CD4-positive, alpha-beta T cell treated with Interferon gamma for 1 hour (primary cell): ENCODE measurements at regions not wholly inside any gene's neighbourhood (a gene's known extent, or its start where the extent isn't known, plus 50 kb on each side); places are given as distances from the start of the nearest gene placed in this dataset.

Source experiments
- DNase-seq: peaks from one replicate; pipeline ENCODE4 v3.0.0-alpha.2; 2020

DNA sequence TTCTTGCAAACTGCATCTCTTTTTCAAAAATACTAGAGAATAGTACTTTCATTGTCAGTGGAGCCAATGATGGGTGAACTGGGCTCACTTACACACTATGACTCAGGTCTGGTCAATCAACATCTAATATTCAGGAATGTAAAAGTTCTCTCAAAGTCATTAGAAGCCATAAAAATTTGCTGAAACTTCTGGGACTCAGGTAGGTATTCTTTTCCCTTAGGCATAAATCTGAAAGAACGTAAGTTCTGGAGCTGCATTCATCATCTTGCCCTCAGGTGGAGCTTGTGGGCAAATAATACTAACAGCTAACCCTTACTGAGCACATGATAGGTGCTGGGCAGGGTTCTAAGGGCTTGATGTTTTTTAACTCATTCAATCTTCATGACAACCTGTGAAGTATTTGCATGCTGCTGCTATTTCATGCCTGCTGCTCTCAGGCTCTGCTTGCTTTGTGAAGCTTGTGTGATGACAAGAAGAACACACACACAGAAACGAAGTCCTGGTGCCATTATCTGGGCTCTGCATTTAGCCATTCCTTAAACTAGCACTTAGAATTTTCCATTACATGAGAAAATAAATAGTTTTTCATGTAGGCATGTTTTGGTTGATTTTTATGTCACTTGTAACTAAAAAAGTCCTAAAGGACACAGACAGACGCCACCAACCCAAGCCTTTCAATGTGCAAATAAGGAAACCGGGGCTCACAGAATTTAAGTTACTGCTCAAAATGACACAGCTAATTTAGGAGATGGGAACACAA is 394.2 kb upstream of the LYPLAL1 start:
- DNase-seq = no peak

- DNase-seq = no peak
Measured at GRCh38 chr1:218783131-218783530, 390.5 kb upstream of the LYPLAL1 start.

DNA sequence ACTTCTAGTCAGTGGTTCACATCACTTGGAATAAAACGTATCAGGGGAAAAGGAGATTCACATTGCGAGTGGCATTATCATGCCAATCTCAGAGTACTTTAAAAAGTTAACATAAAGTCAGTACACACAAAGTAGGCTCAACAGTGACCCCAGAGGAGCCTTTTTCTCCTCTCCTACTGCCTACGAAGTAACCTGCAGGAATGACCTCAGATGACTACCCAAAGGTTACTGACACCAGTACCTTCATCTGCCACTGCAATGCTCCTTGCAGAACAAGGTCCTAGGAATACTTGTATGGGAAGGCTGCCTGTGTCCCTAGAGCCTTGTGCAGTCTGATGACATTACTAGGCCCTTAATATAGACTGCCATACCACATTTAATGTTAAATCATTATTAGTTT is 389.8 kb upstream of the LYPLAL1 start:
- no peak for DNase-seq

DNA sequence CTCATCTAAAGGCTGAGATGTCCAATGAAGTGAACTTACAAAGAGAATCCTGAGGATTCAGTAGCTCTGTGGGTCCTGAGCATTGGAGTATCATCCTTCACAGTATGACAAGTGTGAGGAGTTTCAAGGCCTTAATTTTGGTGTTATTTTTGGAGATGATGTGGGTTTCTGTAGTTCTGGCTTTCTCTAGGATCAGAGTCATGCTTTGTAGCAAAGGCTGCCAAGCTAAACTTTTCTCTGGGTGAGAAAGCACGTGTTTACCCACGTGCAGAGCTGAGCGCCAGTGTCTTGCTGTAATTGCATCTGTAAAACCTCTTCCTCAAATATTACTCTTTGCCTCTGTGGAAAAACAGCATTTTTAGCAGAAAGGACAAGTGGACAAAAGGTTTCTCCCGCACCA is 387.8 kb upstream of the LYPLAL1 start:
- DNase-seq = no peak

GRCh38 chr1:218787826-218788225 is 385.9 kb upstream of the LYPLAL1 start:
- DNase-seq = no peak

DNA sequence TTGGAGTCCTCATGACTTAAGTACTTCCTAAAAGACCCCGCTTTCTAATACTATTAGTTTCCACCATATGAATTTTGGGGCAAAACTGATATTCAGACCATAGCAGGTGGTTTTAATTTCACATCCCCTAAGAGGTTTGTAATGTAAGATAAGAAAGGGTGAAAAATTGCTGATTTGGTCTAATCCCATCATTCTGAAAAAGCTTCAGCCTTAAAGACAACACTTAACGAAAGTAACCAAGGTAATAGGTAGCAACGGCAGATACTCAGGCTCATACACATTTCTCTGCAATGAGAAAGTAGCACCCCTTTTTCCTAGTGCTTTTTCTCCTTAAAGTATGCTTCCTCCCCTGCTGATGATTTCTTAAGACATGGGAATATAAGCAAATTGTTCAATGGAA is 376.9 kb upstream of the LYPLAL1 start:
- no peak for DNase-seq

GRCh38 chr1:218802799-218803198 is 370.9 kb upstream of the LYPLAL1 start:
- DNase-seq = no peak

DNA sequence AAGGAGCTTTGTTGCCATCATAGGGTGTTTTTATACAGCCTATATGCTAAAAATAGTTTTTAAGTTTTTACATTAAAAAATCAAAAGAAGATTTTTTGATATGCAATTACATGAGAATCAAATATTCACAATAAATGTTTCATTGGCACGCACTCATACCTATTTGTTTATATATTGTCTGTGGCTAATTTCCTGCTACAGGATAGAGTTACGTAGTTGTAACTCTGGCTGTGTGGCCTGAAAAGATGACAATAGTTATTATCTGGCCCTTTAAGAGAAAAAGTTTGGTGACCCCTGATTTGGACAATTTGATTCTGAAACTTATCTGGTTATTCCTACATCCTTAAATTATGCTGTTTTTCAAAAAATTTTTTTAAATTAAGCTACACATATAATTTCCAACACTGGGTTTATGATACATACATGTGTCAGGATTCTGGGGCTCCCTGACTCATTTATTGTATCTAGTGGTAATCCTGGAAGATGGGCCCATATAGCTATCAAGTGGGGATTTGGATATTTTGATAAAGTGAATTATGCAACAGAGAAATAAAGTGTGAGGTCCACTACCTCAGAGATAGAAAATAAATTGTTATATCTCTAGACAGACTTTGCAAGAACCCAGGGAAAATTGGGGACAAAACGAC is 370.2 kb upstream of the LYPLAL1 start:
- DNase-seq = no peak

GRCh38 chr1:218804014-218804785 is 369.5 kb upstream of the LYPLAL1 start:
- DNase-seq = no peak

DNA sequence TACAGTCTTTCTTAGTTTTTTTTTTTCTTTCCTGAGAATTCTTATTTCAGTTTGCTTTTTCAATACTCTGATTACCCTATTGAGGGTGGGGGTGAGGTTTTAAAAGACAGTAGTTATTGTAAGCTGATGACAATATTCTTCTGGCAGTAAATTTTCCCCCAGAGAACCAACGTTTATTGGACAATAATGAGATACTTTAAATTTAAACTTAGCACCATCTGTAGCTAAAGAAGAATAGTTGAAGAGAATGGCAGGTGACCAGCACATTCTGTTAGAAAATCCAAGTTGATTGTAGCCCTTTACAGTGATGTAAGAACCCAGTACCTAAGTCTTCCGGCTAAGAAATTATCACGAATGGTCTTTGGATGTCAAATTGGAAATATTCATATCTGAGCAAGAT is 364.6 kb upstream of the LYPLAL1 start:
- no peak for DNase-seq

DNA sequence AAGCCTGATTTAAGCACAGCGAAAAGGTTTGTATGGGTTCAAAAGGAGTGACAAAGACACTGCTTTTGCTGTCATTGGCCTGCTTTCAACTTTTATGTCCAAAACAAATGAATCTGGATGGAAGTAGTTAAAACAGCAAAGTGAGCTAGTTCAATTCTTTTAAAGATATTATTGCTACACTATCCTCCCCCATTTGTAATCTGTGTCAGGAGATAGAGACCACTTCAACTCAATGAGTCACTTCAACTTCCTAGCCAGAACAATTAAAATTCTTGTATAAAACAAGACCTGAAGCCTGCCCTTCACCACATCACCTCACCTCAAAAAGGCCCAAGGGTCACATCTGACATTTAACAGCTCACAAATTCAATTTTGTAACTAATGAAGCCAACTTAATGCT is 364.1 kb upstream of the LYPLAL1 start:
- no peak for DNase-seq

DNA sequence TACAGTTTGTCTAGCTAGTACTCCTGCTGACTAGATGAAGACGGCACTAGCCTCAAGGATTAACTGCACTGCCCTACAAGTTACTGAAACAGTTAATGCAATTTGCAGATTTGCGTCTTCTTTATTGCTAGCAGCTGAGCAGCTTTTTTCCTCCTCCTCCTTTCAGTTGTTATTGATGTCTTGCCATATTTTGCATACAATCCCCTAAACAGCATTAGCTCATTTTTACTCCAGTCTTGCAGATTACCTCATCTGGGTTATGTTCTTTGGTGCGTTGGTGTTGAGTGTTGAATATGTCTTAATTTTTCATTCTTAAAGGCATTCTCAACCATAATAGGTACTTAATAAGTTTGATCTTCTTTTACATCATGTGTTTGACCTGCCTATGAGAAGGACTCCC is 363.4 kb upstream of the LYPLAL1 start:
- DNase-seq = no peak

GRCh38 chr1:218811497-218811896 is 362.2 kb upstream of the LYPLAL1 start:
- no peak for DNase-seq

DNA sequence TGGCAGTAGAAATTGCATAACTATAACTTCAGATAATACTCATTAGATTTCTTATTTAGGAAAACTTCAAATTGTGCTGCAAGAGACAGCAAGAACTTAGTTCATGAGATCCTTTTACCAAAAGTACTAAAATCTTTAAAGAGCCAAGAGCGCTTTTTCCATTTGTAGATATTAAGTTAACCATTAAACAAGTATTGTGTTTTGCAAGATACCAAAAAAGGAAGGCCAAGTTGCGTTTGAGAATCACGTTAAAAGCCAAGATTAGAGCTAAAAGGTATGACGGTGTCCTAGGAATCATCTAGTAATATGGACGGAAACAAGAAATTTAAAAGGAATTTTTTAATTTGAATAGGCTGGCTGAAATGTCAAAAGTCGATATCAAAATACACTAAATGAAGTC is 361.3 kb upstream of the LYPLAL1 start:
- DNase-seq = no peak

- DNase-seq = no peak
Measured at GRCh38 chr1:218813237-218813636, 360.4 kb upstream of the LYPLAL1 start.

DNA sequence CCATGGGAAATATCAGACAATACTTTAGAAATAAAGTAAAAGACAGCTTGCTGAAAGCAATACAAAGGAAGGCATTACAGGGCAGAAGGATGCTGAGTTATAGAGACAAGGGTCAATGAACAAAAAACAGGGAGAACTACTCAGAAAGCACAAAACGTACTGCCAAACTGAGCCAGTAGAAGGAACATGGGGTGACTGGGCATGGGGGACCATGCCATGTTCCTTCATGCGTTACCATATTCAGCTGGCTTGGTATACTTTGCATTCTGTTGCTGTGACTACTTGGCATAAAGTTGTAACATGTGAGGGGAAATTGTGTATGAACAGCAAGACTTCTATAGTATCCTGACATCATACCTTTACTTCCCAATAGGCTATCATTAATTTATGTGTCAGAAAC is 358.6 kb upstream of the LYPLAL1 start:
- DNase-seq = no peak

- no peak for DNase-seq
Measured at GRCh38 chr1:218817071-218817470, 356.6 kb upstream of the LYPLAL1 start.

DNA sequence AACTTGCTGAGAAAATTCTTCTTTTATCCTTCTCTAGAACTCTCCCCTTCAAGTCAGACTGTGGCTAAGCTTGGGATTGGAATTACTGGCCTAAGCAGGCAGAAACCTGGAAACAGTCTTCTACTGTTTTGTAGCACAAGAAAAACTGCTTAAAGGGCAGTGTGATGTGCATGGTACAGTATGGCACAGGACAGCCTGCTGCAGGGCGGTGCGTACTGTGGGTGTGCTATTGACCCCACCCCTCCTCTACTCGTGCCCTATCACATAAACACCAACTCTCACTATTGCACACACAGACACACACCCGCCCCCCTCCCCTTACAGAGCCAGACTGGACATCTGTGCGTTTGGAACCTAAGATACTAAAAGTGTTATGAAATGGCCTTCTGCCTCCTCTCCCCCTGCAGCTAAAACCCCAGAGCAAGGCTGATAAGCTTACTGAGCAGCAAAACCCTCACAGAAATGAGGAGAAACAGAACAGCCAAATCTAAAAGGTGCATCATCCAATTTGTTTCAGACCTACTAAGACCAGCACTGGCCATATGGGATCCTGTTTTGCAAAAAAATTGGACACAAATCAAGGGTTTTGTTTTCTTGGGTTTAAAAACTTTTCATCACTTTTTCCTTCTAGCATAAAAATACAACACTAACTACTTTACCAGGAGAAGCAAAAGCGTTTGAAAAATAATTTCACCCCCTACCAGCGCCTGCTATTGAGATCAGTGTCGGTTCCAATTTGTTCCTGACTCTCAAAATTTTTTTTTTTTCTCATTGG is 355.8 kb upstream of the LYPLAL1 start:
- no peak for DNase-seq

GRCh38 chr1:218823291-218823900 is 350.3 kb upstream of the LYPLAL1 start:
- DNase-seq = no peak

DNA sequence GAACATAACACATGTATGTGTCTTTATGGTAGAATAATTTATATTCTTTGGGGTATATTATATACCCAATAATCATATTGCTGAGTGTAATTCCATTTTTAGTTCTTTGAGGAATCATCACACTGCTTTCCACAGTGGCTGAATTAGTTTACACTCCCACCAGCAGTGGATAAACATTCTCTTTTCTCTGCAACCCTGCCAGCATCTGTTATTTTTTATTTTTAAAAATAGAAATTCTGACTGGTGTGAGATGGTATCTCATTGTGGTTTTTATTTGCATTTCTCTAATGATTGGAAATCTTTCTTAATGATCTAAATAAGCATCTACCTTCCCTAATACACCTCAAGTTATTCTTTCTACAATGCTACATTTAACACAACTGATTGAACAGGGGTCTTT is 346.2 kb upstream of the LYPLAL1 start:
- DNase-seq = no peak

DNA sequence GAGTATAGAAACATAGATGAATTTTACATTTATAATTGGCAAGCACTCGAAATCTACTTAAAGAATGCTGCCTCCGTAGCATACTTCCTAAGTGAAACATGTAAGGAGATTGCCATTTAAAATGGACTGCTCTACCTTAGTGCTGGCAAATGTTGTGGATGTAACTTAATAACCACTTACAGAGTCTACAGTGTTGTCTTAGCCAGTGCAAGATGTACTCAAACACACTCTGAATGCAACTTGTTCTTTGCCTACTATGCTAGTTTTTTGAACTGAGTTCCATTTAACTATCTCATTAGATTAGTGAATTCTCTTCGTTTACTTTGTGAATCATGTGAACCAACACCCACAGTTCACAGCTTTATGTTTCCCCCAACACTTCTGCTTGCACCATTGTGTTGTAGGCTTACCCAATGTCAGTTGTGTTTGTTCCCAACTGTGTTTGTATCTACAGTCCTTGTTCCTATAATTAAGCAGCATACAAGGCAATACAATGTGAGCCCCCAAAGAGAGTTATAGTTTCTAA is 345.5 kb upstream of the LYPLAL1 start:
- DNase-seq = no peak

GRCh38 chr1:218829097-218829496 is 344.6 kb upstream of the LYPLAL1 start:
- DNase-seq = no peak

GRCh38 chr1:218835609-218836008 is 338.1 kb upstream of the LYPLAL1 start:
- DNase-seq = no peak
